GM12891 (cell line): ENCODE measurements at regions not wholly inside any gene's neighbourhood (a gene's known extent, or its start where the extent isn't known, plus 50 kb on each side); places are given as distances from the start of the nearest gene placed in this dataset.
A peak's percentile ranks its signal among the peaks of the same experiment; 100 is the strongest.
"Not testable (repeated sequence)": the region's sequence is repeated elsewhere in the genome, so short reads cannot be mapped to it uniquely, and the experiment has no call there.

Source experiments
- DNase-seq: peaks from one replicate; pipeline ENCODE4 v3.0.0; 2011; ENCODE audit warnings: low spot score; ENCODE audit not compliant: insufficient read length
- FAIRE-seq: peaks from 2 replicates; lab custom pipeline; 2011; peaks lifted over from hg19 to GRCh38; lab: Jason Lieb, UNC
- PAX5 ChIP-seq: IDR thresholded peaks from 2 replicates; pipeline ENCODE4 v1.6.1; 2011; ENCODE audit warnings: low read length, moderate library complexity, mild to moderate bottlenecking; ENCODE audit not compliant: insufficient read depth, severe bottlenecking
- POLR2A ChIP-seq: IDR thresholded peaks from 2 replicates; pipeline ENCODE4 v1.6.1; 2011; ENCODE audit warnings: low read depth, low read length, control low read depth
- POLR2AphosphoS5 ChIP-seq: IDR thresholded peaks from 2 replicates; pipeline ENCODE4 v1.6.1; 2011; ENCODE audit warnings: low read depth, low read length, control low read depth
- POU2F2 ChIP-seq: IDR thresholded peaks from 2 replicates; pipeline ENCODE4 v1.6.1; 2011; ENCODE audit warnings: low read depth, mild to moderate bottlenecking, control low read depth, low read length, moderate library complexity
- SPI1 ChIP-seq: IDR thresholded peaks from 2 replicates; pipeline ENCODE4 v1.6.1; 2011; ENCODE audit warnings: low read depth, low read length, control low read depth
- TAF1 ChIP-seq: IDR thresholded peaks from 2 replicates; pipeline ENCODE4 v1.6.1; 2011; ENCODE audit warnings: low read depth, low read length, control low read depth

- DNase-seq, result no peak
- peak; percentile 5 for FAIRE-seq
- TF ChIP-seq SPI1, result no peak
- TF ChIP-seq POU2F2, result no peak
- no peak for TF ChIP-seq PAX5
- TF ChIP-seq POLR2AphosphoS5, result no peak
- TF ChIP-seq POLR2A, result no peak
- TF ChIP-seq TAF1, result no peak
These were observed 364.9 kb upstream of the DPPA4 start for GRCh38 chr3:109702252-109702651.

DNA sequence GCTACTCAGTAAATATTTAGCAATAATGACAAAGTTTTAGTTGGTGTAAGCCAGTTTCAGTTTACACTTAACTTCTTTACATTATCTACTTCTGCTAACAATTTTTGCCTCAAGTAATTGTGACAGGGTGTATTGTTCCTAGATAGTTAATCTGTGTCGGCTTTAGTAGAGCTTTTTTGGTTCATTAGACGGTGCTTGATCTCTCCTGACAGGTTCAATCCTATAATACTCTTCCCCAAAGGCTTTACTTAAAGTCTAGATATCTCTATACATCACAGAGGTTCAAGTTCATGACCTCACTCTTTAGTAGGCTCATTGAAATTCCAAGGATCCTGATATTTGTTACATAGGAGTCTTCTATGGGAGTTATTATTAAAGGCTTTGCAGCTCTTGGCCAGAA, 365.6 kb upstream of the DPPA4 start:
- DNase-seq (no peak), FAIRE-seq (no peak)
- TF ChIP-seq POLR2A, result no peak
- TF ChIP-seq POLR2AphosphoS5, result no peak
- no peak for TF ChIP-seq TAF1
- no peak for TF ChIP-seq PAX5
- TF ChIP-seq SPI1, result no peak
- no peak for TF ChIP-seq POU2F2

GRCh38 chr3:109705133-109705532, 367.8 kb upstream of the DPPA4 start:
- not testable (repeated sequence) for DNase-seq, FAIRE-seq

DNA sequence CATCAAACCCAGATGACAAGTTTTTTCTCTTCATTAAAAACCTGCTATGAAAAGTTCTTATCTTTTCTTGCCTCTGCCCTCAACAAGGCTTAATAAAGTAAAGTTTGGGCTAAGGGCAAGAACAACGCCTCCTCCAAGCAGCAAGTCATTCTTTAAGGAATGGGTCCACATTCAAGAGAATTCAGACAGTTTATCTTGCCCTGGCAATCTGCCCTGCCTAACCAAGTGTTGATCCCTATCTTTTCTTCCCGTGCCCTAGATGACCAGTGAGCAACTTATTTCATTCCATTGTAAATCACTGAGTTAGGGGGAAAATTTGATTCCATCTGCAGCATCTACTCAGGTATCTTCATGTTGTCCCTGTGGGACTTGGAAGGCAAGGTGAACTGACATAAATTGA, 370.3 kb upstream of the DPPA4 start:
- FAIRE-seq, result no peak
- no peak for DNase-seq
- no peak for TF ChIP-seq PAX5

DNA sequence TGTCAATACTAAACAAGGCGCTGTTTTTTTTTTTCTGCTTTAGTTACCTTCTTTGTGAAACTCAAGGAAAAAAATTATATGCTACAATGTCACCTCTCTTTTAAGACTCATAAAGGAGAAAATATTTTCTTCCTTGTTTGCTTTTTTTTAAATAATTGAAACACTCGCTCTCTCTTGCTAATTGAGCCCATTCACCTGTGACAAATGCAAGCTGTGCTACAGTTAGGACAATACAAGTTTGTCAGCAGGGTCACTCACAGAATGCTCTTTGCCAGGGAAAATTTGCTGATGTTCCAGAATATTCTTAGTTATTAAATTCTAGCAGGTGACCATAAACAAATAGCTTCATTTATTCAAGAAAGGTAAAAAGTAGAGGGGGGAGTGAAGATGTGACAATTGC, 375.9 kb upstream of the DPPA4 start:
- DNase-seq (no peak), FAIRE-seq (no peak)
- TF ChIP-seq POLR2AphosphoS5, result no peak
- no peak for TF ChIP-seq POLR2A
- no peak for TF ChIP-seq POU2F2
- no peak for TF ChIP-seq TAF1
- TF ChIP-seq SPI1, result no peak
- TF ChIP-seq PAX5, result no peak

- TF ChIP-seq POLR2A (no peak), PAX5 (no peak), POU2F2 (no peak), SPI1 (no peak), POLR2AphosphoS5 (no peak), TAF1 (no peak)
- FAIRE-seq (no peak), DNase-seq (no peak)
These were observed 378.4 kb upstream of the DPPA4 start for GRCh38 chr3:109715707-109716106.

DNA sequence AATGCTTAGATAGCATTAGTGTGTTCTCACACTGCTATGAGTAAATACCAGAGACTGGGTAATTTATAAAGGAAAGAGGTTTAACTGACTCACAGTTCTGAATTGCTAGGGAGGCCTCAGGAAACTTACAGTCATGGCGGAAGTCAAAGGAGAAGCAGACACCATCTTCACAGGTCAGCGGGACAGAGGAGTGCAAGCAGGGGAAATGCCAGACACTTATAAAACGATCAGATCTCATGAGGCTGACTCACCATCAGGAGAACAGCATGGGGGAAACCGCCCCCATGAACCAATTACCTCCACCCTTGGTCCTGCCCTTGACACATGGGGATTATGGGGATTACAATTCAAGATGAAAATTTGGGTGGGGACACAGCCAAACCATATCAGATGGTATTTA, 381.5 kb upstream of the DPPA4 start:
- FAIRE-seq (no peak), DNase-seq (no peak)
- TF ChIP-seq PAX5 (no peak), POLR2AphosphoS5 (no peak), TAF1 (no peak)

GRCh38 chr3:109728861-109729494, 391.6 kb upstream of the DPPA4 start:
- DNase-seq (no peak), FAIRE-seq (no peak)
- TF ChIP-seq POU2F2 (no peak), PAX5 (no peak), POLR2A (no peak), TAF1 (no peak), SPI1 (no peak), POLR2AphosphoS5 (no peak)

- TF ChIP-seq PAX5, result no peak
- no peak for TF ChIP-seq SPI1
- no peak for TF ChIP-seq TAF1
- no peak for TF ChIP-seq POLR2A
- no peak for TF ChIP-seq POLR2AphosphoS5
- no peak for TF ChIP-seq POU2F2
- DNase-seq (peak; percentile 2), FAIRE-seq (peak; percentile 82)
These were observed 394.5 kb upstream of the DPPA4 start for GRCh38 chr3:109731639-109732473.

DNA sequence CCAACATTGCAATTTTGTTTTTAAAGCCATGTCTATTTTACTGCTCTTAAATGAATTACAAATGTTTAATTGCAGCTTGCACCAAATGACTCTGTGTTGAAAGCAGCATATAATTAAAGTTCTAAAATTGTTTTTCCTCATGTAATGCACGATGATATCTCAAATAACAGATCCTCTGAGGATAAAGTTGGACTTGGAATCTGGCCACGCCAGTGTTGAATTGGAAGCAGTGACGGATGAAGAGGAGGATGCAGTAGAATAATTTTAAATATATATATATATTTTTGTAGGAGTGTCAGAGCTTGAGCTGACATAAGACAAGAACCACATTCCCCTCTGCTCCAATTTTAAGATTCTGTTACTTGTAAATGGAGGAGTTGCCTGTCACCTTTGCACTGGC, 406.6 kb upstream of the DPPA4 start:
- TF ChIP-seq SPI1 (no peak), POU2F2 (no peak), POLR2AphosphoS5 (no peak), PAX5 (no peak), POLR2A (no peak), TAF1 (no peak)
- FAIRE-seq, result no peak

More for the DNA sequence above, 406.6 kb upstream of the DPPA4 start:
- no peak for DNase-seq
